Neural progenitor cell (in vitro differentiated cells): ENCODE measurements at regions not wholly inside any gene's neighbourhood (a gene's known extent, or its start where the extent isn't known, plus 50 kb on each side); places are given as distances from the start of the nearest gene placed in this dataset.

Source experiments
- DNase-seq: peaks from one replicate; pipeline ENCODE4 v3.0.0-alpha.2; 2016; ENCODE audit warnings: low spot score
- H2AFZ ChIP-seq: fragments of 200-600 bp; sonication (generic); replicated peaks from 2 replicates; pipeline ENCODE4 v1.6.1; 2016; ENCODE audit warnings: antibody characterized with exemption
- H3F3A ChIP-seq: fragments of 200-600 bp; sonication (generic); 2 replicates; pipeline ENCODE4 v1.6.1; 2016; ENCODE audit warnings: antibody characterized with exemption, low read depth
- H3K27ac ChIP-seq: fragments of 200-600 bp; sonication (generic); 2 replicates; pipeline ENCODE4 v1.5.1; 2016; ENCODE audit warnings: mild to moderate bottlenecking
- H3K27me3 ChIP-seq: fragments of 200-600 bp; sonication (generic); 2 replicates; pipeline ENCODE4 v1.6.1; 2016; ENCODE audit warnings: mild to moderate bottlenecking, moderate library complexity
- H3K36me3 ChIP-seq: fragments of 200-600 bp; sonication (generic); 2 replicates; pipeline ENCODE4 v1.5.1; 2016
- H3K4me1 ChIP-seq: fragments of 200-600 bp; sonication (generic); 2 replicates; pipeline ENCODE4 v1.6.1; 2016; ENCODE audit warnings: mixed run types
- H3K4me2 ChIP-seq: fragments of 200-600 bp; sonication (generic); 2 replicates; pipeline ENCODE4 v1.6.1; 2016
- H3K4me3 ChIP-seq: fragments of 200-600 bp; sonication (generic); 2 replicates; pipeline ENCODE4 v1.5.1; 2016
- H3K79me2 ChIP-seq: fragments of 200-600 bp; sonication (generic); 2 replicates; pipeline ENCODE4 v1.6.1; 2016; ENCODE audit warnings: low read depth
- H3K9ac ChIP-seq: fragments of 200-600 bp; sonication (generic); 2 replicates; pipeline ENCODE4 v1.6.1; 2016
- H3K9me3 ChIP-seq: fragments of 200-600 bp; sonication (generic); 2 replicates; pipeline ENCODE4 v1.5.1; 2016; ENCODE audit warnings: low read depth
- H4K20me1 ChIP-seq: fragments of 200-600 bp; sonication (generic); 2 replicates; pipeline ENCODE4 v1.6.1; 2016; ENCODE audit warnings: low read depth
- H3K27ac Mint-ChIP-seq: 3 replicates; pipeline ENCODE4 v1.8.0; 2021; ENCODE audit warnings: mixed read lengths
- H3K27me3 Mint-ChIP-seq: 2 replicates; pipeline ENCODE4 v1.8.0; 2022; ENCODE audit warnings: low read depth, mild to moderate bottlenecking, inconsistent platforms, moderate library complexity, mixed read lengths; ENCODE audit not compliant: insufficient read depth
- H3K36me3 Mint-ChIP-seq: 3 replicates; pipeline ENCODE4 v1.8.0; 2021; ENCODE audit warnings: mixed read lengths
- H3K4me1 Mint-ChIP-seq: 3 replicates; pipeline ENCODE4 v1.8.0; 2021; ENCODE audit warnings: mixed read lengths
- H3K4me3 Mint-ChIP-seq: 3 replicates; pipeline ENCODE4 v1.8.0; 2021; ENCODE audit warnings: mild to moderate bottlenecking, moderate library complexity, mixed read lengths
- H3K9me3 Mint-ChIP-seq: 3 replicates; pipeline ENCODE4 v1.8.0; 2020; ENCODE audit warnings: mixed read lengths
- EZH2 ChIP-seq: fragments of 200-600 bp; sonication (generic); IDR thresholded peaks from 2 replicates; pipeline ENCODE4 v1.6.1; 2017; ENCODE audit warnings: antibody characterized with exemption, mild to moderate bottlenecking, moderate library complexity
- EZH2phosphoT487 ChIP-seq: fragments of 200-600 bp; sonication (generic); IDR thresholded peaks from 2 replicates; pipeline ENCODE4 v1.6.1; 2017; ENCODE audit warnings: antibody characterized with exemption
- TF ChIP-seq, protein P1 (sequence below): fragments of 200-600 bp; sonication (generic); IDR thresholded peaks from 2 replicates; pipeline ENCODE4 v1.5.1; 2017; ENCODE audit warnings: antibody characterized with exemption, mild to moderate bottlenecking

DNA sequence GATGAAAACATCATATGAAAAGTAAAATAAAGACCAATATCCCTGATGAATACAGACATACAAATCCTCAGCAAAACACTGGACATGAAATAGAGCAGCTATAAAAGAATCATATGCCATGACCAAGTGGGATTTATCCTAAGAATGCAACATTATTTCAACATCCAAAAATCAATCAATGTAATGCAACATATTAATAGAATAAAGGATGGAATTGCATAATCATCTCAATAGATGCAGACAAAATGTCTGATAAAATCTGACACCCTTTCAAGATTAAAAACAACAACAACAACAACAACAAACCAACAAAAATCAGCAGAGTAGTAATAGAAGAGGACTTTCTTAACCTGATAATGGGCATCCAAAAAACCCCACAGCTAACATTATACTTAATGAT is 63.8 kb upstream of the IL1R1 start:
- H3K4me2 ChIP-seq = no peak overlapping the region
- H3K9ac ChIP-seq = no peak overlapping the region
- Mint-ChIP-seq H3K27ac (no peak overlapping the region), H3K27me3 (peaks cover 4% of the 10 kb centered on the region), H3K36me3 (no peaks in the 10 kb centered on the region), H3K9me3 (peaks cover 4% of the 10 kb centered on the region), H3K4me1 (peaks cover 2% of the 10 kb centered on the region), H3K4me3 (no peak overlapping the region)
- no peaks in the 10 kb centered on the region for H3K27me3 ChIP-seq
- TF ChIP-seq, protein P1, sequence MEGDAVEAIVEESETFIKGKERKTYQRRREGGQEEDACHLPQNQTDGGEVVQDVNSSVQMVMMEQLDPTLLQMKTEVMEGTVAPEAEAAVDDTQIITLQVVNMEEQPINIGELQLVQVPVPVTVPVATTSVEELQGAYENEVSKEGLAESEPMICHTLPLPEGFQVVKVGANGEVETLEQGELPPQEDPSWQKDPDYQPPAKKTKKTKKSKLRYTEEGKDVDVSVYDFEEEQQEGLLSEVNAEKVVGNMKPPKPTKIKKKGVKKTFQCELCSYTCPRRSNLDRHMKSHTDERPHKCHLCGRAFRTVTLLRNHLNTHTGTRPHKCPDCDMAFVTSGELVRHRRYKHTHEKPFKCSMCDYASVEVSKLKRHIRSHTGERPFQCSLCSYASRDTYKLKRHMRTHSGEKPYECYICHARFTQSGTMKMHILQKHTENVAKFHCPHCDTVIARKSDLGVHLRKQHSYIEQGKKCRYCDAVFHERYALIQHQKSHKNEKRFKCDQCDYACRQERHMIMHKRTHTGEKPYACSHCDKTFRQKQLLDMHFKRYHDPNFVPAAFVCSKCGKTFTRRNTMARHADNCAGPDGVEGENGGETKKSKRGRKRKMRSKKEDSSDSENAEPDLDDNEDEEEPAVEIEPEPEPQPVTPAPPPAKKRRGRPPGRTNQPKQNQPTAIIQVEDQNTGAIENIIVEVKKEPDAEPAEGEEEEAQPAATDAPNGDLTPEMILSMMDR = no peak
- no peak for TF ChIP-seq EZH2phosphoT487
- TF ChIP-seq EZH2 = no peak
- no peaks in the 10 kb centered on the region for H3K79me2 ChIP-seq
- no peaks in the 10 kb centered on the region for H3K36me3 ChIP-seq
- no peaks in the 10 kb centered on the region for H3F3A ChIP-seq
- DNase-seq = no peak
- no peak overlapping the region for H3K27ac ChIP-seq
- H3K4me3 ChIP-seq = no peak overlapping the region
- H4K20me1 ChIP-seq = no peaks in the 10 kb centered on the region
- H3K4me1 ChIP-seq = no peaks in the 10 kb centered on the region
- no peak overlapping the region for H2AFZ ChIP-seq
- no peaks in the 10 kb centered on the region for H3K9me3 ChIP-seq

DNA sequence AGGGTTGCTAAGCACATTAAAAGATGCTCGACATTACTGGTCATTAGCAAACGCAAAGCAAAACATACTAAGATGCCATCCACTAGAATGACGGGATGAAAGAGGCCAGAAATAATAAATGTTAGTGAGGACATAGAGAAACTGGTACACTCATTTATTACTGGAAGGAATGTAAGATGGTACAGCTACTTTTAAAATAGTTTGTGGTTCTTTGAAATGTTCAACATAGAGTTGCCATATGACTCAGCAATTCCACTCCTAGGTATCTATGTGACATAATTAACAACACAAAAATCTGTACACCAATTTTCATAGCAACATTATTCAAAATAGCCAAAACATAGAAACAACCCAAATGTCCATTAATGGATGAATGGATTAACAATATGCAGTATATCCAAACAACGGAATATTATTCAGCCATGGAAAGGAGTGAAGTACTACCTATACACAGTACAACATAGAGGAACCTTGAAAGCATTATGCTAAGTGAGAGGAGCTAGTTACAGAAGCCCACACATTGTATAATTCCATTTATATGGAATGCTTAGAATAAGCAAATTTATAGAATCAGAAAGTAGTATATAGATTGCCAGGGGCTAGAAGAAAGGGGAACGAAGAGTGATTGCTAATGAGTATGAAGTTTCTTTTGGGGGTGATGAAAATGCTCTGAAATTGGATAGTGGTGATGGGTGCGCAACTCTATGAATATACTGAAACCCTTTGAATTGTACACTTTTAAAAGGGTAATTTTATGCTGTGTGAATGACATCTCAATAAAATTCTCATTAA is 61.9 kb upstream of the IL1R1 start:
- no peak overlapping the region for H3K9ac ChIP-seq
- no peaks in the 10 kb centered on the region for H3K36me3 Mint-ChIP-seq

DNA sequence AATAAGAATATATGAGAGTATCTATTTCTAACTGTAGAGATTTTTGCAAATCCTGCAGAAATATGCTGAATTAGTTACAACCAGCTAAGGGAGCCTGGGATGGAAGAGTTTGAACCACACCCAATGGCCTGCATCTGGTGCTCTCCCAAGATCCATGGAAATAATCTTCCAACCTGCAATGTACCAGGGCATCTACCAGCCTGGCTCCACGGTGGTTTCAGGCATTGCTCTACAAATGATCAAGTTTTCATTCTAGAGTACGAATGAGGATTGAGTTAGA is 61.4 kb upstream of the IL1R1 start:
- H3K4me3 ChIP-seq = no peak overlapping the region
- Mint-ChIP-seq H3K4me3 (no peak overlapping the region), H3K9me3 (peaks cover 4% of the 10 kb centered on the region), H3K27me3 (no peaks in the 10 kb centered on the region), H3K36me3 (no peaks in the 10 kb centered on the region), H3K27ac (no peak overlapping the region), H3K4me1 (peaks cover 2% of the 10 kb centered on the region)
- H3K79me2 ChIP-seq = no peaks in the 10 kb centered on the region
- no peaks in the 10 kb centered on the region for H4K20me1 ChIP-seq
- H2AFZ ChIP-seq = no peak overlapping the region
- no peak for DNase-seq
- H3K27ac ChIP-seq = no peak overlapping the region
- H3K27me3 ChIP-seq = no peaks in the 10 kb centered on the region
- no peaks in the 10 kb centered on the region for H3K4me1 ChIP-seq
- no peak overlapping the region for H3K4me2 ChIP-seq
- TF ChIP-seq EZH2 (no peak), EZH2phosphoT487 (no peak)
- TF ChIP-seq, protein P1 = no peak
- H3K9ac ChIP-seq = no peak overlapping the region
- H3F3A ChIP-seq = no peaks in the 10 kb centered on the region
- H3K9me3 ChIP-seq = no peaks in the 10 kb centered on the region
- H3K36me3 ChIP-seq = no peaks in the 10 kb centered on the region

More for the DNA sequence above, 61.9 kb upstream of the IL1R1 start:
- no peaks in the 10 kb centered on the region for H3K79me2 ChIP-seq
- no peaks in the 10 kb centered on the region for H3K27me3 Mint-ChIP-seq
- no peak overlapping the region for H3K27ac ChIP-seq
- H3K4me2 ChIP-seq = no peak overlapping the region
- no peaks in the 10 kb centered on the region for H3K36me3 ChIP-seq
- no peak for DNase-seq
- H3K27ac Mint-ChIP-seq = no peak overlapping the region
- H3K4me3 Mint-ChIP-seq = no peak overlapping the region
- no peak for TF ChIP-seq EZH2phosphoT487
- TF ChIP-seq EZH2 = no peak
- TF ChIP-seq, protein P1 = no peak
- H3K9me3 ChIP-seq = no peaks in the 10 kb centered on the region
- H3K9me3 Mint-ChIP-seq = peaks cover 4% of the 10 kb centered on the region
- H3K4me1 ChIP-seq = no peaks in the 10 kb centered on the region
- H2AFZ ChIP-seq = no peak overlapping the region
- H3K4me3 ChIP-seq = no peak overlapping the region
- H3K4me1 Mint-ChIP-seq = peaks cover 2% of the 10 kb centered on the region
- H3K27me3 ChIP-seq = no peaks in the 10 kb centered on the region
- no peaks in the 10 kb centered on the region for H4K20me1 ChIP-seq
- H3F3A ChIP-seq = no peaks in the 10 kb centered on the region
